PFSK-1 (cell line): ENCODE measurements at regions not wholly inside any gene's neighbourhood (a gene's known extent, or its start where the extent isn't known, plus 50 kb on each side); places are given as distances from the start of the nearest gene placed in this dataset.

Experiments used
- FOXP2 ChIP-seq: optimal IDR thresholded peaks from 2 replicates; pipeline ENCODE3; 2011; ENCODE audit warnings: borderline replicate concordance, control low read depth, inconsistent platforms; ENCODE audit not compliant: insufficient read depth; ENCODE audit errors: extremely low read length, extremely low read depth
- POLR2AphosphoS5 ChIP-seq: IDR thresholded peaks from 2 replicates; pipeline ENCODE4 v1.6.1; 2012; ENCODE audit warnings: low read depth, mild to moderate bottlenecking, control low read depth, low read length, moderate library complexity
- REST ChIP-seq, 2 experiments: IDR thresholded peaks; 2 replicates each; pipeline versions ENCODE4 v1.6.1 to v1.8.0; 2011 to 2012; ENCODE audit warnings: low read depth in 2 of 2, low read length in 2 of 2, control low read depth in 1 of 2, inconsistent platforms in 1 of 2, mild to moderate bottlenecking in 1 of 2, moderate library complexity in 1 of 2; ENCODE audit not compliant: insufficient read depth in 1 of 2
- SIN3A ChIP-seq: IDR thresholded peaks from 2 replicates; pipeline ENCODE4 v1.6.1; 2012; ENCODE audit warnings: mild to moderate bottlenecking, low read length, moderate library complexity, borderline replicate concordance; ENCODE audit not compliant: insufficient read depth
- TAF1 ChIP-seq: IDR thresholded peaks from 2 replicates; pipeline ENCODE4 v1.6.1; 2012; ENCODE audit warnings: low read length, control low read depth, borderline replicate concordance; ENCODE audit not compliant: insufficient read depth

DNA sequence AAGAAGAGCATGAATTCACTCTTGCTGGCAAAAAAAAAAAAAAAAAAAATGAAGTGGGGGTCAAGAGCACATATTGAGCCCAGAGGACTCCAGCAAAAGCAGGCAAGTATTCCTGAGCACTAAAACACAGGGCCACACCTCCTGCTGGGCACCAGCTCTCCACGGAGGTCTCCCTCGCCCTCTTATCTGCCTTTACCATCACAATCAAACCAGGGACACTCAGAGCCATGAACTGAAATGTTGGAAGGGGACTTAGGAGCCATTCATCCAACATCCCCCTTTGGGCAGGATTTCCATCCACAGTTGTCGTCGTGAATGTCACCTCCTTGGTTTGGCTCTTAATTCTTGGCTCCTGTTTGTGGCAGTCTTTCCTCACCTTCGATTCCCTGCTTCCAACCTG lies 89.8 kb upstream of the GNAO1 start:
- no peak for TF ChIP-seq REST (IDR thresholded peaks at IDR 0.05; ENCODE audit: insufficient read depth in 1 of 2, low read depth in 2 of 2, low read length in 2 of 2)
- TF ChIP-seq TAF1: no peak
- TF ChIP-seq POLR2AphosphoS5: no peak
- TF ChIP-seq FOXP2: no peak
- no peak for TF ChIP-seq SIN3A

DNA sequence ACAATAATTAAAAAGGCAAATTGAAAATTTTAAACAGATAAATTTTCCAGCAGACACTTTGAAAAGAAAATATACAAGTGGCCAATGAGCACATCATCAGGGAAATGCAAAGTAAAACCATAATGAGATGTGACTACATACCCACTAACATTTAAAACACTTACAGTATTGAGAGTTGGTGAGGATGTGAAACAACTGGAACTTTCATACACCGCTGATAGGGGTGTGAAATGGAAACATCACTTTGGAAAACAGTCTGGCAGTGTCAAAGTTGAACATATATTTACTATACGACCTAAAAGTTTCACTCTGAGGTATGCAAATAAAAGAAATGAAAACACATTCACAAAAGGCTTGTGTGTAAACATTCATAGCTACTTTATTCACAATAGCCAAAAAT lies 94.0 kb upstream of the GNAO1 start:
- no peak for TF ChIP-seq FOXP2
- TF ChIP-seq SIN3A: no peak
- TF ChIP-seq REST (IDR thresholded peaks at IDR 0.05; ENCODE audit: insufficient read depth in 1 of 2, low read depth in 2 of 2, low read length in 2 of 2): no peak

DNA sequence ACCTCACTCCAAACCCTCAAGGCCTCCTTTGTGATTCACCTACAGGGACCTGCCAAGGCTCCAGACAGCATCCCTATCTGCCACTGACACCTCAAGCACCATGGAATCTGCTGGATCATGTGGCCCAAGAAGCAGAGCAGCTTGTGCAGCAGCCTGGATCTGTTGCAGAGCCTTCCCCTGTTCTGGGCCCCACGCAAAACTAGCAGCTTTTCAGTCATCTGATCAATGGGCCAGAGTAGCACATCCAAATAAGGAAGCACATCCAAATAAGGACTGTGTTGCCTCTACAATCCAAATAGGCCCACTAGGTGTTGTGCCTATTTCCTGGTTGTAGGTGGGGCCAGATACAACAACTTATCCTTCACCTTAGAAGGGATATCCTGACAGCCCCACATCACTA lies 97.1 kb upstream of the GNAO1 start:
- TF ChIP-seq SIN3A: no peak
- no peak for TF ChIP-seq POLR2AphosphoS5
- TF ChIP-seq FOXP2: no peak
- no peak for TF ChIP-seq TAF1
- no peak for TF ChIP-seq REST (IDR thresholded peaks at IDR 0.05; ENCODE audit: insufficient read depth in 1 of 2, low read depth in 2 of 2, low read length in 2 of 2)

GRCh38 chr16:56093055-56093454 lies 98.2 kb upstream of the GNAO1 start:
- no peak for TF ChIP-seq SIN3A
- TF ChIP-seq POLR2AphosphoS5: no peak
- no peak for TF ChIP-seq FOXP2
- no peak for TF ChIP-seq REST (IDR thresholded peaks at IDR 0.05; ENCODE audit: insufficient read depth in 1 of 2, low read depth in 2 of 2, low read length in 2 of 2)
- no peak for TF ChIP-seq TAF1

DNA sequence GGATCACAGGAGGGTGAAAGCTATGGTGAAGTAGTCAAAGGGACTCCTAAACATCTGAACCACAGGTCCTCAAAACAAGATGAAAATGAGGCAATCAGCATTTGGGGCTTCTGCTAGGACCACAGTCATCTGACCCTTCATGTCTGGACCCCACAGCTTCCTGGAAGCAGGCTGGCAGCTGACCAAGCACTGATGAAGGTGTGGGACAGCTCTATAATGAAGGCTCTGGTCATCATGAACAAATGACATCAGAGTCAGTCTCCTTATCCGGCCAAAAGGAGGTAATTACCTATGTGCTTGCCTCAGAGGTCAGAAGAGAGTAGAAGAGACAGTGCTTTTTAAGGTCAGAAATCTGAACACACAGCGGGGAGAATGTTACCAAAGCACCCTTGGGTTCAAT lies 101.2 kb upstream of the GNAO1 start:
- TF ChIP-seq REST (IDR thresholded peaks at IDR 0.05; ENCODE audit: insufficient read depth in 1 of 2, low read depth in 2 of 2, low read length in 2 of 2) (no peak), TAF1 (no peak), FOXP2 (no peak), POLR2AphosphoS5 (no peak), SIN3A (no peak)
